Epidermal melanocyte (primary cell): ENCODE measurements at regions not wholly inside any gene's neighbourhood (a gene's known extent, or its start where the extent isn't known, plus 50 kb on each side); places are given as distances from the start of the nearest gene placed in this dataset.
"Not testable (repeated sequence)": the region's sequence is repeated elsewhere in the genome, so short reads cannot be mapped to it uniquely, and the experiment has no call there.

Experiments used
- DNase-seq: peaks from one replicate; pipeline ENCODE4 v3.0.0; 2011; ENCODE audit warnings: low spot score; ENCODE audit not compliant: insufficient read length

DNA sequence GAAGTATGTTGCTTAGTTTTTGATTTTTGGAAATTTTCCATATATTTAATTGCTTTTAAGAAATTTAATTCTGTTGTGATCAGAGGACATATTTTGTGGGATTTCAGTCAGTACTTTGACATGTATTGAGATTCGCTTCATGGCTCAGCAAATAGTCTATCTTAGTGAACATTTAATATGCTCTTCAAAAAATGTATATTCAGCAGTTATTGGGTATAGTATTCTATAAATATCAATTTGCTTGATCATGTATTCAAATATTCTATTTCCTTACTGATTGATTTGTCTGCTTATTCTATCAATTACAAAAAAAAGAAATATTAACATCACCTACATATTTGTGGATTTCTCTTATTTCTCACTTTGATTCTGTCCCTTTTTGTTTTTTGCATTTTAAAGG lies 79.5 kb upstream of the HAND1 start:
- DNase-seq: no peak

DNA sequence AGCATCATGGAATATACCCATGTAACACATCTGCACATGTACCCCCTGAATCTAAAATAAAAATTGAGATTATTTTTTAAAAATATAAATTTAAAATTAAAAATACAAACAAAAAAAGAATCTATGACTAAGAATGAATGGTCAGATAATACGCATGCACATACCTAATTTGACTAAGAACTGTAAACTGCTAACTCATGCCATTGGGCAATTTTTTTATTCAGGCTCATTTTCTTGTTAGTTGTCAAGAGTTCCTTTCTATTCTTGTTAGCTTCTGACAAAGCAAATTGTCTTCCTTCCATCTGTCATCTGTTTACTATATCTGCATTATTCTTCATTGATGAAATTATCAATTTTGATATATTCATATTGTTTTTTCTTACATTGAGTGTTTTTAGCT lies 69.5 kb upstream of the HAND1 start:
- no peak for DNase-seq

DNA sequence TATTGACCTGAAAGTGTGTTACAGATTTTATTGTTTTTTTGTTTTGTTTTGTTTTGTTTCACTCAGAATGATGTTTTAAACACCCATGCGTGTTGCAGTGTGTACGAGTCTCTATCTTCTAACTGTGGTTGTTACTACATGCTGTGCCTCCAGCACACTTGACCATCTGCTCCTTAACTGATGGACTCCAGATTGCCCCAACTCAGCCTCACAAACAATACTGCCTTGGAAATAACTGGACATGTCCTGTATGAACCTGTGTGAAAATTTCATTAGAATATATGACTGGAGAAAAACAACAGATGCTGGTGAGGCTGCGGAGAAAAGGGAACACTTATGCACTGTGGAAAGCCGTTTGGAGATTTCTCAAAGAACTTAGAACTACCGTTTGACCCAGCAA lies 68.7 kb upstream of the HAND1 start:
- DNase-seq: no peak

DNA sequence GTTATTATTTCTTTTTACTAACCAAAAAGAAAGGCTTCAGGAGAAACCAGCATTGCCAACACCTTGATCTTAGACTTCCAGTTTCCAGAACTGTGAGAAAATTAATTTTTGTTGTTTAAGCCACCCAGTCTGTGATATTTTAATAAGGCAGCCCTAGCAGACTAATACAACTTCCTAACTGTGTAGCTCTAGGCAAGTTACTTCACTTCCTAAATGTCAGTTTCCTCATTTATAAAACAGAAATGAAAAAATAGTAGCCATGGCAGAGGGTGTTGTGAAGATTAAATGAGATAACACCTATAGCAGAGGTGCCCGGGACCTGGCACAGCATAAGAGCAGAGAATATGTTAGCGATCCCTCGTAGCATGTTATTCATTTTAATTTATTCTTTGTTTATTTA lies 66.6 kb upstream of the HAND1 start:
- no peak for DNase-seq

DNA sequence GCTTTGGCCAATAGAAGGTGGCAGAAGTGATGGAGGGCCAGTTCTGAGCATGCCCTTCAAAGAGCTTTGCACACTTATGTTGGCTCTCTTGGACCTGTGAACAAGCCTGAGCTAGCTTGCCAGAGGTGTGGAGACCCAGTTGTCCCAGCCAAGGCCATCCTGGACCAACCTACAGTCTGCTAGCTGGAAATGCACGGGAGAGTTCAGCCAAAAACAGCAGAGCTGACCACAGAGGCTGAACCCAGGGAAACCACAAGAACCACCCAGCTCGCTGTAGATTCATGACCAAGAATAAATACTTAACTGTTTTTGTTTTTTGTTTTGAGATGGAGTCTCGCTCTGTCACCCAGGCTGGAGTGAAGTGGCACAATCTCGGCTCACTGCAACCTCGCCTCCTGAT lies 65.4 kb upstream of the HAND1 start:
- no peak for DNase-seq

DNA sequence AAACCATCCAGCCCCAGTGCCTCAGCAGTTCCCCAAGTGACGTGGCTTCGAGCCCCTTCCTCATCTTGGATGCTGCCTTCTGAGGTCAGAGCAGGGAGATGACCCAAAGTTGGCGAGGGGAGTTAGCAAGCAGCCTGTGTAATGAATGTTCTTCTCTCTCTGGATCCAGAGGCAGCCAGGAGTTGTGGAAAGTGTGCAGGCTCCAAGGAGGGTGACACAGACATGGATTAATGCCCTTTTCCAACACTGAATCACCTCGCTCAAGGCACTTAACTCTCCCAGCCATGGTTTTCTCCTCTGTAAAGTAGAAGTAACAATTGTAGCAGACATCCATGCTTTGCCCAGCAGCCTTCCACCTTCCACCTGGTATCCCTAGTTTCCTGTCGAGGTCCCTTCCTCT lies 64.6 kb upstream of the HAND1 start:
- no peak for DNase-seq

DNA sequence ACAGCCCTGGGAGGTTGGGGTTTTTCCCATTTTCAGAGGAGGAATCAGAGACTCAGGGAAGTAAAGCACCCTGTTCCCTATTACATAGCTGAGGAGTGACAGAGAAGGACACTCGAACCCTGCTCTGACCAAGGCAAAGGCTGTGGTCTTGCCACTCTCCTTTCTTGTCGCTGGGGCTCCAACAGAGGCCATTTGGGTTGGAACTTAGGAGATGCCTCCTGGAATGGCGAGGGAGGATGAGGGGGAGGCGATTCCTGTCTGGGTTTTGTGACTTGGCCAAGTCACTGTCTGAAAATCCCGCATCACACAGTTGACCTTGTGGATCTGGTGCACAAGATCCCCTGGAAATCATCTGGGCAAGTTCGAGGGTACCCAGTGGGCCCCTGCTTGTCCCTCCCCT lies 64.0 kb upstream of the HAND1 start:
- DNase-seq: no peak

DNA sequence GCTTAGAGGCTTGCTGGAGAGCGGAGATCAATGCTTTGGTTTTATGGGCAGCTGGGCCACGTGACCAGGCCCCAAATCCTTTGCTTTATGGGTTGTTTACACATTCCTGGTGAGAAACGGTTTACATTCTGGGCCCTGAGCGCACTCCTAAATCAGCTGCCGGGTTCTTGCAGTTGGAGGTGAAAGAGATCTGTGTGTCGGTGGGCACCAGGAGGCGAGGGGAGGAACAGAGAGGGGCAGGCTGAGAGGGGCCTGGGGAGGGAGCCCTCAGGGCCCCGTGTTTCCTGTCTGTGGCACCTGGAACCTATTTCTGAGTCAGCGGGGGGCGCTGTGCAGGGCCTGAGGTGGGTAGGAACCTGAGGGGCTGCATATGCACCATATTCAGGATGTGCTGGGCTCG lies 63.5 kb upstream of the HAND1 start:
- no peak for DNase-seq

DNA sequence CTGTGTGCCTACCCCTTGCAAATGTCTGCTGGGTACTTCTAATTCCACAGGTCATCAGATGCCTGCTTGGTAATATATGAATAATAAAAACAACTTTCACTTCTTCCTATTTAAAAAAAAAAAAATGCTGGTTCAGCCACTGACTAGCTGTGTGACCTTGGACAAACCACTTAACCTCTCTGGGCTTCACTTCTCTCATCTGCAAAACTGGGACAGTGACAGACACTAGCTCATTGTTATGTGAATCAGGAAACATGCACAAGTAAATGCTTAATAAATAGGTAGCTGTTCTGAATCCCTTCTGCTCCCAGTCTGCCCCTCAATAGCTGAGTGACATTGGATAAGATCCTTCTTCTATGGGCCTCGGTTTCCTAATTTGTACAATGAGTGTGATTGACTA lies 62.6 kb upstream of the HAND1 start:
- no peak for DNase-seq

DNA sequence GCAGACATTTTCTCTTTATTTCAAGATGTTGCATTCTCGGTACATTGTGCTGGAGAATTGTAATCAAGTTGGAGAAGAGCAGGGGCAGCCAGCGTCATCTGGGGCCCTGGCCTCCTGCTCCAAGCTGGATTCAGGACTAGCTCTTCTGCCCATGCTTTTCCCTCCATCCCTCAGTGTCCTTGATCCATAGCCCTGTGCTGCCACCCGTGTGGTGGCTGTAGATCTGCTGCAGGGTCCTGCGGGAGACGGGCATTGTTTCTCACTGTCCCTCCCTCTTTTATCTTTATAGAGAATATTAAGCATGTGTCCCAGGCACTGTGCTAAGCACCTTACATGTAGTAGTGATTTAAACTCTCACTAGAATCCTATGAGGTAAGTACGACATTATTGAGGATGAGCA lies 60.5 kb upstream of the HAND1 start:
- no peak for DNase-seq

DNA sequence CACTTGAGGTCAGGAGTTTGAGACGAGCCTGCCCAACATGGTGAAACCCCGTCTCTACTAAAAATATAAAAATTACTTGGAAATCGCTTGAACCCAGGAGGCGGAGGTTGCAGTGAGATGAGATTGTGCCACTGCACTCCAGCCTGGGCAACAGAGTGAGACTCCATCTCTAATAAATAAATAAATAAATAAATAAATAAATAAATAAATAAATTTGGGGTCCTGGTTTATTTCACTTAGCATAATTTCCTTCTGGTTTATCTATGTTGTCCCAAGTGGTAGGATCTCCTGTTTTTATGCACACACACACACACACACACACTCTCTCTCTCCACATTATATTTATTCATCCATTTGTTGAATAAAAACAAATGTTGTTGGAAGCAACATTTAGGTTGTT lies 58.4 kb upstream of the HAND1 start:
- not testable (repeated sequence) for DNase-seq

DNA sequence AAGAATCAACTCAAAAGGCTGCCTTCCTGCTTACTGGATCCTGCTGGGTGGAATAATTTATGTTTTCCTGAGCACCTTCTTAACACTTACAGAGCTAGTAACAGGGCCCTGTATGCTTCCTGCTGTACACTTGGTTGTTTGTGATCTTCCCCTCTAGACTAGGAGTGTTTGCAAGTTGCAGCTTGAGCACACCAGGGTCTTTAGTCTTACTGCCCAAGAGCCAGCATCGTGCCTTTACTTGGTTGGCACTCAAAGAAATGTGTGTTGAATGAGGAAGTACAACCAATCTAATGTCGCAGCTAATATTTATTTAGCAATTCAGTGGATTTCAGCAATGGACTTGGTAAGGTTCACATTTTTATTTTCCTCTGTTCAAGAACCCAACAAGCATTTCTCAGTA lies 57.5 kb upstream of the HAND1 start:
- no peak for DNase-seq

DNA sequence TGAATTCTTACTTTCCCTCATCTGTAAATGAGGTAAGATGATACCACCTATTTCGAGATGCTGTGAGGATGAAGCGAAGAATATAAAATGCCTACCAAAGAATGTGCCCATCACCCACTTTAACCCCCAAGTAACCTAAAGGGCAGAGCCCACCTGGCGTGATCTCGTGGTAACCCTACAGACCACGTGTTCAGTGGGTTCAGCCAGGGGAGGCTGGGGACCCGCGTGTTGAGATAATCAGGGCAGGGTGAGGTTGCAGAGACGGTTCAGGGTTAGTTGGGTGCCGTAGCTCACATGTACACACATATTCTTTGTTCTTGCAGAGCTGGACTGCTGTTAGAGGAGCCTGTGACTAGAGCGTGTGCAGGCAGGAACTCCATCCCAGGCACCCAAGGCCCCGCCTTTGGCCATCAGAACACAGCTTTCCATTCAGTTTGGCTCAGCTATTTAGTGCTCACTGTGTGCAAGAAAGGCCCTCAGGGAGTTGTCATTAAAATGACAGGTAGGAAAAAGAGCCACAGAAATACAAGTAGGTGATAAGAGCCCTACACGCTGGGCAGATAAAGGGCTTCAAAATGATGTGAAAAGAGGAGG lies 56.5 kb upstream of the HAND1 start:
- no peak for DNase-seq

DNA sequence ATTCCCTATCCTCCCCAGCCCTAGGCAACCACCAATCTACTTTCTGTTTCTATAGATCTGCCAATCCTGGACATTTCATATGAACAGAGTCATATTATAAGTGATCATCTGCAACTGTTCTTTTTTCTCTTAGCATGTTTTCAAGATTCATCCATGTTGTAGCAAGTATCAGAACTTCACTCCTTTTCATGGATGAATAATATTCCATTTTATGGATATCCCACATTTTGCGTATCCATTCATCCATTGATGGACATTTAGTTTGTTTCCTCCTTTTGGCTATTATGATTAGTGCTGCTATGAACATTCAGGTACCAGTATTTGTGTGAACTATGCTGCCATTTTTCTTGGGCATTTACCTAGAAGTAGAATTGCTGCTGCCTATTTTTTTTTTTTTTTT lies 51.3 kb upstream of the HAND1 start:
- DNase-seq: no peak

DNA sequence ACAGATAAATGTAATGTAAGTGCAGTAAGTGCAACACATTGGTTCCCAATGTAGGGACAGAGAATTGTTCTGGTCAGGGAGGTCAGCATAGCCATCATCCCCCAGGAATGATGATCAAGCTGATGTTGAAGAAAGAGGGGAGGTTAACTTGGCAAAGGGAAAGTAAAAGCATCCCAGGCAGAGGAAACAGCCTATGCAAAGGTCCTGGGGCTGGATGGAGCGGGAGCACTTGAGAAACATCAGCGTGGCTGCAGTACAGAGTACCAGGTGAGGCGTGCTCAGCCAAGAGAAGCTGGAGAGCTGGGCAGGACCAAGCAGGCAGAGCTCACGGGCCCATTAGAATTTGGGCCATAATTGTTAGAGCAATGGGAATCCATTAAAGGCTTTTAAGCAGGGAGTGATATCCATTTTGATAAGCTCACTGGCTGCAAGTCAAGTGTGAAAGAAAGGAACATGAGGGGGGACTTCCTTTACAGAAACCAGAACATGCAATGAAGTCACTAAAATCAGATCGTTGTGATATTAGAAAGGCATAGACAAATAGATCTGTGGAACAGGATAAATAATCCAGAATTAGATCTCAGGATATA lies 50.1 kb upstream of the HAND1 start:
- DNase-seq: no peak
